22Rv1 (cell line): ENCODE measurements at regions not wholly inside any gene's neighbourhood (a gene's known extent, or its start where the extent isn't known, plus 50 kb on each side); places are given as distances from the start of the nearest gene placed in this dataset.

Experiments
- ZFX ChIP-seq: fragments of 450-650 bp; IDR thresholded peaks from 2 replicates; pipeline ENCODE4 v1.6.1; 2017; ENCODE audit warnings: antibody characterized with exemption, borderline replicate concordance
- TF ChIP-seq, protein P1 (sequence below): fragments of 450-650 bp; IDR thresholded peaks from 2 replicates; pipeline ENCODE4 v1.5.1; 2017; ENCODE audit warnings: mild to moderate bottlenecking

DNA sequence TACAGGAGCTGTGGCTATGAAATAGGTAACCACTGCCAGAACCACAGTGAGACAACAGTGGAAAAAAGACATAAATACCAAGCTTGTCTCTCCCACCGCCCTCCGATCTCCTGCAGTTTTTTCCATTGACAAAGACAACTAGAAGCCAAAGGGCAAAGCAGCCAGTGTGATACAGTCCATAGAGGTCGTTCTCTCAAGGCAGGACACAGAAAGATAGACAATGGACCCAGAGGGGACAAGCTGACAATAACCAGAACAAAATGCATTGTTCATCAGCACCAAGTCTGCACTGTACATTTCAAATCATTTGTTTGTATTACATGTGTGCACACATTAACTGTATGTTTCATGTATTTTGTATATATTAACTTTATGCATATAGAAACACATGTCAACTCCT lies 233.0 kb upstream of the NOL4 start:
- TF ChIP-seq, protein P1, sequence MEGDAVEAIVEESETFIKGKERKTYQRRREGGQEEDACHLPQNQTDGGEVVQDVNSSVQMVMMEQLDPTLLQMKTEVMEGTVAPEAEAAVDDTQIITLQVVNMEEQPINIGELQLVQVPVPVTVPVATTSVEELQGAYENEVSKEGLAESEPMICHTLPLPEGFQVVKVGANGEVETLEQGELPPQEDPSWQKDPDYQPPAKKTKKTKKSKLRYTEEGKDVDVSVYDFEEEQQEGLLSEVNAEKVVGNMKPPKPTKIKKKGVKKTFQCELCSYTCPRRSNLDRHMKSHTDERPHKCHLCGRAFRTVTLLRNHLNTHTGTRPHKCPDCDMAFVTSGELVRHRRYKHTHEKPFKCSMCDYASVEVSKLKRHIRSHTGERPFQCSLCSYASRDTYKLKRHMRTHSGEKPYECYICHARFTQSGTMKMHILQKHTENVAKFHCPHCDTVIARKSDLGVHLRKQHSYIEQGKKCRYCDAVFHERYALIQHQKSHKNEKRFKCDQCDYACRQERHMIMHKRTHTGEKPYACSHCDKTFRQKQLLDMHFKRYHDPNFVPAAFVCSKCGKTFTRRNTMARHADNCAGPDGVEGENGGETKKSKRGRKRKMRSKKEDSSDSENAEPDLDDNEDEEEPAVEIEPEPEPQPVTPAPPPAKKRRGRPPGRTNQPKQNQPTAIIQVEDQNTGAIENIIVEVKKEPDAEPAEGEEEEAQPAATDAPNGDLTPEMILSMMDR = no peak
- TF ChIP-seq ZFX = no peak
